SU-DHL-6 (cell line): ENCODE measurements at regions not wholly inside any gene's neighbourhood (a gene's known extent, or its start where the extent isn't known, plus 50 kb on each side); places are given as distances from the start of the nearest gene placed in this dataset.

ENCODE experiments used
- CTCF ChIP-seq: fragments of 200-600 bp; sonication (generic); IDR thresholded peaks from one replicate; pipeline ENCODE4 v1.5.1; 2017; ENCODE audit warnings: antibody characterized with exemption, mild to moderate bottlenecking, low read length, moderate library complexity; ENCODE audit not compliant: insufficient read depth, poor library complexity, severe bottlenecking
- EZH2phosphoT487 ChIP-seq: fragments of 200-600 bp; sonication (generic), shearing (Covaris generic); conservative IDR thresholded peaks from 2 replicates; pipeline ENCODE4 v1.6.1; 2018; ENCODE audit warnings: mild to moderate bottlenecking, antibody characterized with exemption, low read length, moderate library complexity, mixed read lengths

GRCh38 chrX:144592036-144592435 is 655.3 kb upstream of the SPANXN1 start:
- no peak for TF ChIP-seq CTCF
- no peak for TF ChIP-seq EZH2phosphoT487
